Sigmoid colon (tissue), 3 donors: ENCODE measurements at regions not wholly inside any gene's neighbourhood (a gene's known extent, or its start where the extent isn't known, plus 50 kb on each side); places are given as distances from the start of the nearest gene placed in this dataset.

Experiments used
- CTCF ChIP-seq, 4 experiments: fragments of 450-650 bp in 3 of 4; fragments of 200-600 bp in 1 of 4; IDR thresholded peaks; one replicate each; pipeline ENCODE4 v1.5.1; 2016 to 2019; ENCODE audit warnings: antibody characterized with exemption in 4 of 4, mild to moderate bottlenecking in 3 of 4, moderate library complexity in 2 of 4
- POLR2A ChIP-seq, 2 donors: fragments of 450-650 bp; IDR thresholded peaks; one replicate each; pipeline ENCODE4 v1.6.1; 2016; ENCODE audit warnings: antibody characterized with exemption in 2 of 2, mild to moderate bottlenecking in 2 of 2, moderate library complexity in 2 of 2

- TF ChIP-seq CTCF (IDR thresholded peaks at IDR 0.05) (no peak), POLR2A (IDR thresholded peaks at IDR 0.05) (no peak)
These were observed 106.3 kb downstream of the TRAPPC11 start for GRCh38 chr4:183765251-183765911.
